ENCODE measurements at regions not wholly inside any gene's neighbourhood (a gene's known extent, or its start where the extent isn't known, plus 50 kb on each side); places are given as distances from the start of the nearest gene placed in this dataset.

- no peak for DNase-seq
- H3K4me1 Mint-ChIP-seq (ENCODE audit: low read depth, unreplicated experiment) = no peaks in the 10 kb centered on the region
- no TSS peak for BruUV-seq (replicated peaks)
- TF ChIP-seq CTCF (IDR thresholded peaks at IDR 0.05; ENCODE audit: unreplicated experiment) = no peak
- no peaks in the 10 kb centered on the region for H3K36me3 Mint-ChIP-seq (ENCODE audit: insufficient read depth, unreplicated experiment)
- H3K9me3 Mint-ChIP-seq (ENCODE audit: low read depth, unreplicated experiment) = no peaks in the 10 kb centered on the region
- H3K27ac Mint-ChIP-seq (ENCODE audit: unreplicated experiment) = no peak overlapping the region
- H3K27me3 Mint-ChIP-seq (ENCODE audit: unreplicated experiment) = peaks cover under 1% of the 10 kb centered on the region
- intact Hi-C loops (cut with micrococcal nuclease; ENCODE audit: unreplicated experiment) = no loop called here
- CTCF ChIA-PET = no interaction called here
- no peak overlapping the region for H3K4me3 Mint-ChIP-seq (ENCODE audit: low read depth, unreplicated experiment)
Observed at GRCh38 chr12:25013061-25013460, 64.2 kb upstream of the BCAT1 start.

GRCh38 chr12:25009496-25010092, 60.7 kb upstream of the BCAT1 start:
- H3K36me3 Mint-ChIP-seq (ENCODE audit: insufficient read depth, unreplicated experiment) = no peaks in the 10 kb centered on the region

GRCh38 chr12:25005376-25005775, 56.5 kb upstream of the BCAT1 start:
- Mint-ChIP-seq H3K36me3 (ENCODE audit: insufficient read depth, unreplicated experiment) (no peaks in the 10 kb centered on the region), H3K4me3 (ENCODE audit: low read depth, unreplicated experiment) (no peak overlapping the region), H3K27ac (ENCODE audit: unreplicated experiment) (no peak overlapping the region), H3K27me3 (ENCODE audit: unreplicated experiment) (no peaks in the 10 kb centered on the region), H3K9me3 (ENCODE audit: low read depth, unreplicated experiment) (no peaks in the 10 kb centered on the region), H3K4me1 (ENCODE audit: low read depth, unreplicated experiment) (no peaks in the 10 kb centered on the region)
- no peak for DNase-seq
- CTCF ChIA-PET = no interaction called here
- intact Hi-C loops (cut with micrococcal nuclease; ENCODE audit: unreplicated experiment) = no loop called here
- no peak for TF ChIP-seq CTCF (IDR thresholded peaks at IDR 0.05; ENCODE audit: unreplicated experiment)
- no TSS peak for BruUV-seq (replicated peaks)

More at GRCh38 chr12:25009496-25010092, 60.7 kb upstream of the BCAT1 start:
- no peak for DNase-seq
- intact Hi-C loops (cut with micrococcal nuclease; ENCODE audit: unreplicated experiment) = no loop called here
- CTCF ChIA-PET = no interaction called here
- BruUV-seq (replicated peaks) = no TSS peak
- no peaks in the 10 kb centered on the region for H3K9me3 Mint-ChIP-seq (ENCODE audit: low read depth, unreplicated experiment)
- H3K4me3 Mint-ChIP-seq (ENCODE audit: low read depth, unreplicated experiment) = no peak overlapping the region
- H3K27ac Mint-ChIP-seq (ENCODE audit: unreplicated experiment) = no peak overlapping the region
- TF ChIP-seq CTCF (IDR thresholded peaks at IDR 0.05; ENCODE audit: unreplicated experiment) = no peak
- no peaks in the 10 kb centered on the region for H3K27me3 Mint-ChIP-seq (ENCODE audit: unreplicated experiment)
- no peaks in the 10 kb centered on the region for H3K4me1 Mint-ChIP-seq (ENCODE audit: low read depth, unreplicated experiment)

- H3K27ac Mint-ChIP-seq (ENCODE audit: unreplicated experiment) = no peak overlapping the region
- no peaks in the 10 kb centered on the region for H3K4me1 Mint-ChIP-seq (ENCODE audit: low read depth, unreplicated experiment)
- H3K4me3 Mint-ChIP-seq (ENCODE audit: low read depth, unreplicated experiment) = no peak overlapping the region
- intact Hi-C loops (cut with micrococcal nuclease; ENCODE audit: unreplicated experiment) = no loop called here
- BruUV-seq (replicated peaks) = no TSS peak
- no peaks in the 10 kb centered on the region for H3K27me3 Mint-ChIP-seq (ENCODE audit: unreplicated experiment)
- TF ChIP-seq CTCF (IDR thresholded peaks at IDR 0.05; ENCODE audit: unreplicated experiment) = no peak
- H3K9me3 Mint-ChIP-seq (ENCODE audit: low read depth, unreplicated experiment) = no peaks in the 10 kb centered on the region
- CTCF ChIA-PET = no interaction called here
- DNase-seq = no peak
- no peaks in the 10 kb centered on the region for H3K36me3 Mint-ChIP-seq (ENCODE audit: insufficient read depth, unreplicated experiment)
Observed at GRCh38 chr12:25004447-25004846, 55.5 kb upstream of the BCAT1 start.

Measured in Calu3 (cell line).